ENCODE measurements at regions not wholly inside any gene's neighbourhood (a gene's known extent, or its start where the extent isn't known, plus 50 kb on each side); places are given as distances from the start of the nearest gene placed in this dataset.

DNA sequence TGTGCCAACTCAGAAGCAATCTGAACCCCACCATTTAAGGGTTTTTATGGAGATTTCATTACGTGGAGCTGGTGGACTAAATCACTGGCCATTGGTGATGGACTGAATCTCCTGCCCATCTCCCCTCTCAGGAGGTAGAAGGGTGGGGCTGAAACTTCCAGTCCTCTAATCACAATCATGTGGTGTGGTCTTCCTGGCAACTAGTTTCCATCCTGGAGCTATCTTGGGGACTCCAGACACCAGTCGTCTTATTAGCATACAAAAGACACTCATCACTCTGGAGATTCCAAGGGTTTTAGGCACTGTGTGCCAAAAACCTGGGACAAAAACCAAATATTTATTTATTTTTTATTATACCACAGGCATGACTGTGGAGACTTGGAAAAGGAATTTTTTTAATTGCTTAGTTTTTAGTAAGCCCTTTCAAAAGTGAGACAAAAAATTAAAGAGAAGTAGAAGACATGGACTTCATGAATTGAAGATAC lies 203.6 kb downstream of the WNT5A start:
- TF ChIP-seq, protein P1, sequence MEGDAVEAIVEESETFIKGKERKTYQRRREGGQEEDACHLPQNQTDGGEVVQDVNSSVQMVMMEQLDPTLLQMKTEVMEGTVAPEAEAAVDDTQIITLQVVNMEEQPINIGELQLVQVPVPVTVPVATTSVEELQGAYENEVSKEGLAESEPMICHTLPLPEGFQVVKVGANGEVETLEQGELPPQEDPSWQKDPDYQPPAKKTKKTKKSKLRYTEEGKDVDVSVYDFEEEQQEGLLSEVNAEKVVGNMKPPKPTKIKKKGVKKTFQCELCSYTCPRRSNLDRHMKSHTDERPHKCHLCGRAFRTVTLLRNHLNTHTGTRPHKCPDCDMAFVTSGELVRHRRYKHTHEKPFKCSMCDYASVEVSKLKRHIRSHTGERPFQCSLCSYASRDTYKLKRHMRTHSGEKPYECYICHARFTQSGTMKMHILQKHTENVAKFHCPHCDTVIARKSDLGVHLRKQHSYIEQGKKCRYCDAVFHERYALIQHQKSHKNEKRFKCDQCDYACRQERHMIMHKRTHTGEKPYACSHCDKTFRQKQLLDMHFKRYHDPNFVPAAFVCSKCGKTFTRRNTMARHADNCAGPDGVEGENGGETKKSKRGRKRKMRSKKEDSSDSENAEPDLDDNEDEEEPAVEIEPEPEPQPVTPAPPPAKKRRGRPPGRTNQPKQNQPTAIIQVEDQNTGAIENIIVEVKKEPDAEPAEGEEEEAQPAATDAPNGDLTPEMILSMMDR (conservative IDR thresholded peaks at IDR 0.05; ENCODE audit: low read length), result no peak
- TF ChIP-seq EZH2phosphoT487 (IDR thresholded peaks at IDR 0.05; ENCODE audit: borderline replicate concordance), result no peak

Data from Loucy (cell line).